CD4-positive, alpha-beta memory T cell (primary cell): ENCODE measurements at regions not wholly inside any gene's neighbourhood (a gene's known extent, or its start where the extent isn't known, plus 50 kb on each side); places are given as distances from the start of the nearest gene placed in this dataset.

Experiments
- CTCF ChIA-PET: fragments of 350-600 bp; sonication (Branson Sonifier 250); formaldehyde crosslinking; loops from one replicate; lab custom pipeline; 2021; ENCODE audit warnings: inconsistent platforms; ENCODE audit not compliant: partially characterized antibody; lab: Charles Lee
- POLR2A ChIA-PET: fragments of 350-600 bp; sonication (Branson Sonifier 250); formaldehyde crosslinking; loops from one replicate; lab custom pipeline; 2021; ENCODE audit not compliant: partially characterized antibody; lab: Charles Lee
- DNase-seq, 5 donors: peaks; one replicate each; pipeline versions ENCODE4 v3.0.0 to v3.0.0-alpha.2; 2020 to 2022; ENCODE audit warnings: mixed read lengths in 1 of 5
- H3K27ac ChIP-seq: one replicate; pipeline ENCODE4 v1.7.0; 2013; ENCODE audit warnings: low read depth, low read length
- H3K27me3 ChIP-seq: 2 replicates; pipeline ENCODE4 v1.7.0; 2013; ENCODE audit warnings: mild to moderate bottlenecking, low read length, moderate library complexity; ENCODE audit not compliant: insufficient read depth
- H3K36me3 ChIP-seq: 2 replicates; pipeline ENCODE4 v1.7.0; 2013; ENCODE audit warnings: mild to moderate bottlenecking, low read length, moderate library complexity; ENCODE audit not compliant: insufficient read depth
- H3K4me1 ChIP-seq: 2 replicates; pipeline ENCODE4 v1.7.0; 2013; ENCODE audit warnings: mild to moderate bottlenecking, low read length, moderate library complexity; ENCODE audit not compliant: insufficient read depth
- H3K4me3 ChIP-seq, 2 donors: one replicate each; pipeline ENCODE4 v1.7.0; 2013; ENCODE audit warnings: low read length in 2 of 2, mild to moderate bottlenecking in 1 of 2
- H3K9me3 ChIP-seq, 2 donors: one replicate each; pipeline ENCODE4 v1.7.0; 2013; ENCODE audit warnings: low read length in 2 of 2, control low read depth in 1 of 2; ENCODE audit not compliant: control insufficient read depth in 1 of 2
- H3K27ac Mint-ChIP-seq, 7 donors: one replicate each; pipeline ENCODE4 v1.8.0; 2020 to 2021; ENCODE audit warnings: mixed read lengths in 7 of 7, mild to moderate bottlenecking in 6 of 7, inconsistent platforms in 3 of 7, moderate library complexity in 3 of 7
- H3K27me3 Mint-ChIP-seq, 2 donors: one replicate each; pipeline ENCODE4 v1.8.0; 2020 to 2021; ENCODE audit warnings: mixed read lengths in 2 of 2
- H3K36me3 Mint-ChIP-seq, 2 donors: one replicate each; pipeline ENCODE4 v1.8.0; 2020 to 2021; ENCODE audit warnings: mixed read lengths in 2 of 2, inconsistent platforms in 1 of 2, mild to moderate bottlenecking in 1 of 2
- H3K4me1 Mint-ChIP-seq, 4 donors: one replicate each; pipeline ENCODE4 v1.8.0; 2020 to 2021; ENCODE audit warnings: mixed read lengths in 4 of 4, mild to moderate bottlenecking in 1 of 4
- H3K4me3 Mint-ChIP-seq, 8 donors: one replicate each; pipeline ENCODE4 v1.8.0; 2020 to 2021; ENCODE audit warnings: mixed read lengths in 8 of 8, mild to moderate bottlenecking in 7 of 8, moderate library complexity in 6 of 8, inconsistent platforms in 3 of 8
- H3K9me3 Mint-ChIP-seq, 8 donors: one replicate each; pipeline ENCODE4 v1.8.0; 2020 to 2021; ENCODE audit warnings: mixed read lengths in 8 of 8, mild to moderate bottlenecking in 5 of 8, inconsistent platforms in 3 of 8, moderate library complexity in 1 of 8
- intact Hi-C: fragments of 100-400 bp; cut with micrococcal nuclease; formaldehyde crosslinking; loops from one replicate; pipeline ENCODE4 v1.15.1; 2023

GRCh38 chr2:196233021-196233804 is 61.8 kb upstream of the STK17B start:
- Histone ChIP-seq H3K4me3 (no peak overlapping the region), H3K27me3 (no peaks in the 10 kb centered on the region), H3K4me1 (peaks cover 96% of the 10 kb centered on the region), H3K36me3 (no peaks in the 10 kb centered on the region), H3K27ac (peak overlapping the region; percentile 33), H3K9me3 (no peaks in the 10 kb centered on the region)
- Mint-ChIP-seq H3K27me3 (no peaks in the 10 kb centered on the region), H3K36me3 (peaks cover 0 to 3% of the 10 kb centered on the region in 2 donors), H3K27ac (peak overlapping the region; percentile 83 to 99 (median 93)), H3K4me1 (peaks cover 65 to 97% (median 79%) of the 10 kb centered on the region in 4 donors), H3K4me3 (peak overlapping the region in 6 of 8 donors; percentile 21 to 41 (median 32)), H3K9me3 (no peaks in the 10 kb centered on the region)
- ChIA-PET CTCF (interaction anchor here (0.8 to 6.3 kb wide), 17 partner anchors 13 to 165 kb away, joined by 3 to 38 read pairs (median 7); partner anchors contain the start of genes DNAH7 and STK17B), POLR2A (interaction anchor here (0.7 to 9.3 kb wide), 18 partner anchors 9 to 127 kb away, joined by 3 to 113 read pairs (median 15); partner anchors contain the start of gene STK17B)
- intact Hi-C loops = no loop called here
- DNase-seq = no peak

DNA sequence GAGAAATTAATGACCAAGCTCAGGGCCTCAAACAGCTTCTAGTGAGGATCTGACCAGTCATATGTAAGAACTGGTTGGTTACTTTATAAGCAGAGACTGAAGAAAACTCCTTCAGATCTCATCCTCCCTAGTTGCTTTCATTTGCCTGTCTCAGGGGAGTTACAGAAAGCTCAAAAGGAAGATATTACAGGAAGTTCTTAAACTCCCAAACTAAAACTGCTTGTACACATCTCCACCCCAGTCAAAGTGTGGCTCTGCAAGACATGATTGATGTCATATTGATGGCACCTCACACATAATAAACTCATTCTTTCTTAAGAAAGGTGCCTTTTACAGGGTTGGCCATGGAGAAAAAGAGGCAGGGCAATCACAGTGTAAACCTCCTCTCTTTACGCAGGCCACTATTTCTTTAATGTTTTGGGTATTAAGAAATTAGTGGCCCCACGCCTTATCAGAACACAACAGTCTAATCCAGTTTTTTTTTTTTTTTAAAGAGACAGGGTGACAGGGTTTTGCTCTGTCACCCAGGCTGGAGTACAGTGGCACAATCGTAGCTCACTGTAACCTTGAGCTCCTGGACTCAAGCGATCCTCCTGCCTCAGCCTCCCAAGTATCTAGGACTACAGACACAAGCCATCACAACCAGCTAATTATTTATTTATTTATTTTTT is 62.6 kb upstream of the STK17B start:
- H3K4me1 Mint-ChIP-seq = peaks cover 66 to 97% (median 79%) of the 10 kb centered on the region in 4 donors
- H3K27me3 Mint-ChIP-seq = no peaks in the 10 kb centered on the region
- intact Hi-C loops = no loop called here
- Histone ChIP-seq H3K27me3 (no peaks in the 10 kb centered on the region), H3K4me3 (no peak overlapping the region), H3K4me1 (peaks cover 96% of the 10 kb centered on the region), H3K9me3 (no peaks in the 10 kb centered on the region), H3K27ac (peak overlapping the region; percentile 15), H3K36me3 (no peaks in the 10 kb centered on the region)
- peak overlapping the region in 7 of 8 donors; percentile 25 to 57 (median 41) for H3K4me3 Mint-ChIP-seq
- peak in 4 of 5 donors; percentile 31 to 50 (median 39) for DNase-seq
- peaks cover 0 to 3% of the 10 kb centered on the region in 2 donors for H3K36me3 Mint-ChIP-seq
- no peaks in the 10 kb centered on the region for H3K9me3 Mint-ChIP-seq
- peak overlapping the region; percentile 83 to 94 (median 93) for H3K27ac Mint-ChIP-seq
- POLR2A ChIA-PET = interaction anchor here (0.7 to 9.3 kb wide), 16 partner anchors 10 to 126 kb away, joined by 3 to 113 read pairs (median 18); partner anchors contain the start of gene STK17B
- CTCF ChIA-PET = interaction anchor here (1.0 to 6.3 kb wide), 15 partner anchors 14 to 165 kb away, joined by 3 to 38 read pairs (median 7); partner anchors contain the start of genes DNAH7 and STK17B

DNA sequence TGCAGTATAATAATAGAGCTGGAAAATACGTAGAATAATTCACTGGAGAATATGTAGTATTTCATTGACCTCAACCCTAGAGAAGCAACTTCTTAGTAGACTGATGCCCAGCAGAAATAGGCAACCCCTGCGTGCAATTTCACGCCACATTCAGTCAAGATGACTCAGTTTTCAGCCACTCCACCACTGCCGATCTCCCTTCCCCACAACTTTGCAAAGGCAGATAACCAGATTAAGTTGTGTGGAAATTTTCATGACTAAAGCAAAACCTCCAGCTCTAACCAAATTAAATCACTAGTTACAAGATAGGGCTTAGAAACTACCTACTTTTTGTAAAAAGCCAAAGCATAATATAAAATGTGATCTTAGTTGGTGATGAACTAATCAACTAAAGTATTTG is 63.3 kb upstream of the STK17B start:
- H3K36me3 ChIP-seq = no peaks in the 10 kb centered on the region
- peaks cover 96% of the 10 kb centered on the region for H3K4me1 ChIP-seq
- Mint-ChIP-seq H3K4me1 (peaks cover 68 to 97% (median 81%) of the 10 kb centered on the region in 4 donors), H3K4me3 (peak overlapping the region in 7 of 8 donors; percentile 22 to 75 (median 62)), H3K27ac (peak overlapping the region; percentile 89 to 95 (median 93)), H3K27me3 (no peaks in the 10 kb centered on the region), H3K9me3 (no peaks in the 10 kb centered on the region), H3K36me3 (peaks cover 0 to 3% of the 10 kb centered on the region in 2 donors)
- intact Hi-C loops = no loop called here
- H3K27ac ChIP-seq = no peak overlapping the region
- POLR2A ChIA-PET = interaction anchor here (2.0 to 9.3 kb wide), 11 partner anchors 11 to 72 kb away, joined by 8 to 113 read pairs (median 31); partner anchors contain the start of gene STK17B
- no peak overlapping the region for H3K4me3 ChIP-seq
- H3K27me3 ChIP-seq = no peaks in the 10 kb centered on the region
- peak in 3 of 5 donors; percentile 22 to 77 (median 33) for DNase-seq
- CTCF ChIA-PET = interaction anchor here (1.2 to 6.3 kb wide), 9 partner anchors 15 to 157 kb away, joined by 3 to 38 read pairs (median 11); partner anchors contain the start of gene STK17B
- H3K9me3 ChIP-seq = no peaks in the 10 kb centered on the region

DNA sequence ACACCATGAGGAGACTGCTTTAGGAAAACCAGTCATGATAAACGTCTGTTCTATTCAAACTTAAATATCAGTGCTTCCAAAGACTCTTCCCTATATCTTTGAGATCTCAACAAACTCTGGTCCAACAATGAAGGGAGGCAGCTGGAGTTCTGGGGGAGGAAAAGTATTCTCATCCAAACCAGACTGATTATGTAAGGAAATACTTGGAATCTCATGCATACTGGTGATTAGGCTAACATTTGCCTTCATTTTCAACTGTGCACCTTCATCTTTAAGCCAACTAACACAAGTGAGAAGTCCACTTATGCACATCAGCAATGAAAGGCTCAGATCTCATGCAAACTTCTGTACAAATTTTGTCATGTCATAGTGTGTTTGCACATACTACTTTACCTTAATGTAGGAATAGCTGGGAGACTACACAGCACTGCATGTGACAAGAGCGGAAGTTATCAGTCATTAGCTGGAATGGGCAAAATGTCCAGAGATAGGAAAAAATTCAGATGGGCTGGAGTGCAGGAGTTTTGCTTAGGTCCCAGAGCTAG is 67.5 kb upstream of the STK17B start:
- Mint-ChIP-seq H3K36me3 (no peaks in the 10 kb centered on the region), H3K27me3 (no peaks in the 10 kb centered on the region), H3K4me3 (peak overlapping the region in 7 of 8 donors; percentile 12 to 79 (median 65)), H3K9me3 (peaks cover 0 to 2% (median 0%) of the 10 kb centered on the region in 8 donors), H3K27ac (peak overlapping the region; percentile 81 to 98 (median 96)), H3K4me1 (peaks cover 65 to 89% (median 76%) of the 10 kb centered on the region in 4 donors)
- ChIA-PET POLR2A (interaction anchor here (1.5 to 6.9 kb wide), 14 partner anchors 9 to 80 kb away, joined by 3 to 90 read pairs (median 22); partner anchors contain the start of gene STK17B), CTCF (interaction anchor here (0.9 to 8.7 kb wide), 15 partner anchors 9 to 170 kb away, joined by 3 to 67 read pairs (median 9); partner anchors contain the start of genes DNAH7 and STK17B)
- Histone ChIP-seq H3K27me3 (no peaks in the 10 kb centered on the region), H3K36me3 (no peaks in the 10 kb centered on the region), H3K27ac (peak overlapping the region; percentile 56), H3K4me1 (peaks cover 86% of the 10 kb centered on the region), H3K9me3 (no peaks in the 10 kb centered on the region), H3K4me3 (no peak overlapping the region)
- no peak for DNase-seq
- intact Hi-C loops = no loop called here

GRCh38 chr2:196239622-196240587 is 68.5 kb upstream of the STK17B start:
- Mint-ChIP-seq H3K9me3 (peaks cover 0 to 2% (median 0%) of the 10 kb centered on the region in 8 donors), H3K36me3 (no peaks in the 10 kb centered on the region), H3K27ac (peak overlapping the region; percentile 95 to 98 (median 96)), H3K27me3 (no peaks in the 10 kb centered on the region), H3K4me1 (peaks cover 62 to 86% (median 70%) of the 10 kb centered on the region in 4 donors), H3K4me3 (peak overlapping the region; percentile 65 to 82 (median 78))
- ChIA-PET CTCF (interaction anchor here (0.5 to 8.7 kb wide), 16 partner anchors 10 to 171 kb away, joined by 3 to 67 read pairs (median 5); partner anchors contain the start of genes DNAH7 and STK17B), POLR2A (interaction anchor here (0.5 to 6.9 kb wide), 26 partner anchors 9 to 913 kb away, joined by 3 to 90 read pairs (median 8); partner anchors contain the start of gene STK17B)
- Histone ChIP-seq H3K36me3 (no peaks in the 10 kb centered on the region), H3K4me3 (peak overlapping the region in 1 of 2 donors; percentile 44), H3K9me3 (no peaks in the 10 kb centered on the region), H3K4me1 (peaks cover 76% of the 10 kb centered on the region), H3K27ac (peak overlapping the region; percentile 56), H3K27me3 (no peaks in the 10 kb centered on the region)
- intact Hi-C loops = loop anchor here (1.0 kb wide), 6 partner anchors 23 to 80 kb away; no protein-coding TSS in a partner anchor
- peak; percentile 84 to 90 (median 87) for DNase-seq
